Astrocyte of the cerebellum (primary cell): ENCODE measurements at regions not wholly inside any gene's neighbourhood (a gene's known extent, or its start where the extent isn't known, plus 50 kb on each side); places are given as distances from the start of the nearest gene placed in this dataset.

ENCODE experiments used
- DNase-seq: peaks from one replicate; pipeline ENCODE4 v3.0.0-alpha.2; 2011; ENCODE audit warnings: low read depth
- H3K4me3 ChIP-seq: 2 replicates; pipeline ENCODE4 v1.5.1; 2011; ENCODE audit warnings: mild to moderate bottlenecking, low read depth, low read length, moderate library complexity
- CTCF ChIP-seq: IDR thresholded peaks from 2 replicates; pipeline ENCODE4 v1.5.1; 2012; ENCODE audit warnings: low read length, low read depth, moderate library complexity, mild to moderate bottlenecking; ENCODE audit errors: missing control alignments
- in situ Hi-C: cut with HindIII; loops from 2 replicates; pipeline ENCODE4 v1.10.0; 2017; ENCODE audit warnings: low sequenced_read_pairs

GRCh38 chr13:42392716-42393572, 121.0 kb downstream of the AKAP11 start:
- in situ Hi-C loops: no loop called here
- no peak for DNase-seq
- H3K4me3 ChIP-seq: no peak overlapping the region
- no peak for TF ChIP-seq CTCF

- no peak for DNase-seq
- in situ Hi-C loops: no loop called here
- no peak overlapping the region for H3K4me3 ChIP-seq
- TF ChIP-seq CTCF: no peak
Observed at GRCh38 chr13:42393573-42394360, 121.8 kb downstream of the AKAP11 start.

- in situ Hi-C loops: no loop called here
- TF ChIP-seq CTCF: no peak
- DNase-seq: no peak
- H3K4me3 ChIP-seq: no peak overlapping the region
Observed at GRCh38 chr13:42394361-42394708, 122.4 kb downstream of the AKAP11 start.

- in situ Hi-C loops: no loop called here
- TF ChIP-seq CTCF: no peak
- H3K4me3 ChIP-seq: no peak overlapping the region
- DNase-seq: no peak
Observed at GRCh38 chr13:42394711-42395085, 122.7 kb downstream of the AKAP11 start.

- in situ Hi-C loops: no loop called here
- H3K4me3 ChIP-seq: no peak overlapping the region
- DNase-seq: no peak
- no peak for TF ChIP-seq CTCF
Observed at GRCh38 chr13:42395086-42395821, 123.3 kb downstream of the AKAP11 start.

- in situ Hi-C loops: no loop called here
- H3K4me3 ChIP-seq: no peak overlapping the region
- no peak for TF ChIP-seq CTCF
- DNase-seq: no peak
Observed at GRCh38 chr13:42396501-42396900, 124.5 kb downstream of the AKAP11 start.
